Neutrophil (primary cell): ENCODE measurements at regions not wholly inside any gene's neighbourhood (a gene's known extent, or its start where the extent isn't known, plus 50 kb on each side); places are given as distances from the start of the nearest gene placed in this dataset.
A peak's percentile ranks its signal among the peaks of the same experiment; 100 is the strongest.

Experiments used
- H3K27ac ChIP-seq: fragments of 200-600 bp; sonication (generic); 2 replicates; pipeline ENCODE4 v1.5.1; 2016; ENCODE audit warnings: mild to moderate bottlenecking, moderate library complexity
- H3K27me3 ChIP-seq: fragments of 200-600 bp; sonication (generic); 2 replicates; pipeline ENCODE4 v1.6.0; 2016; ENCODE audit warnings: mild to moderate bottlenecking
- H3K36me3 ChIP-seq: fragments of 200-600 bp; sonication (generic); 2 replicates; pipeline ENCODE4 v1.5.1; 2017
- H3K4me1 ChIP-seq, 2 experiments: fragments of 200-600 bp in 1 of 2; sonication (generic) in 1 of 2; 1 replicate in 1 of 2; 2 replicates in 1 of 2; pipeline versions ENCODE4 v1.5.1 to v1.6.1; 2013 to 2016; ENCODE audit warnings: low read depth in 1 of 2, low read length in 1 of 2, mild to moderate bottlenecking in 1 of 2, moderate library complexity in 1 of 2; ENCODE audit not compliant: control insufficient read depth in 1 of 2, insufficient read depth in 1 of 2
- H3K4me3 ChIP-seq, 2 experiments: fragments of 200-600 bp in 1 of 2; sonication (generic) in 1 of 2; 1 replicate in 1 of 2; 2 replicates in 1 of 2; pipeline ENCODE4 v1.5.1; 2013 to 2016; ENCODE audit warnings: low read depth in 1 of 2, low read length in 1 of 2, mild to moderate bottlenecking in 1 of 2, moderate library complexity in 1 of 2
- H3K9me3 ChIP-seq: fragments of 200-600 bp; sonication (generic); 2 replicates; pipeline ENCODE4 v1.5.1; 2016
- CTCF ChIP-seq: fragments of 200-600 bp; sonication (generic); IDR thresholded peaks from 2 replicates; pipeline ENCODE4 v1.5.1; 2016; ENCODE audit warnings: antibody characterized with exemption

DNA sequence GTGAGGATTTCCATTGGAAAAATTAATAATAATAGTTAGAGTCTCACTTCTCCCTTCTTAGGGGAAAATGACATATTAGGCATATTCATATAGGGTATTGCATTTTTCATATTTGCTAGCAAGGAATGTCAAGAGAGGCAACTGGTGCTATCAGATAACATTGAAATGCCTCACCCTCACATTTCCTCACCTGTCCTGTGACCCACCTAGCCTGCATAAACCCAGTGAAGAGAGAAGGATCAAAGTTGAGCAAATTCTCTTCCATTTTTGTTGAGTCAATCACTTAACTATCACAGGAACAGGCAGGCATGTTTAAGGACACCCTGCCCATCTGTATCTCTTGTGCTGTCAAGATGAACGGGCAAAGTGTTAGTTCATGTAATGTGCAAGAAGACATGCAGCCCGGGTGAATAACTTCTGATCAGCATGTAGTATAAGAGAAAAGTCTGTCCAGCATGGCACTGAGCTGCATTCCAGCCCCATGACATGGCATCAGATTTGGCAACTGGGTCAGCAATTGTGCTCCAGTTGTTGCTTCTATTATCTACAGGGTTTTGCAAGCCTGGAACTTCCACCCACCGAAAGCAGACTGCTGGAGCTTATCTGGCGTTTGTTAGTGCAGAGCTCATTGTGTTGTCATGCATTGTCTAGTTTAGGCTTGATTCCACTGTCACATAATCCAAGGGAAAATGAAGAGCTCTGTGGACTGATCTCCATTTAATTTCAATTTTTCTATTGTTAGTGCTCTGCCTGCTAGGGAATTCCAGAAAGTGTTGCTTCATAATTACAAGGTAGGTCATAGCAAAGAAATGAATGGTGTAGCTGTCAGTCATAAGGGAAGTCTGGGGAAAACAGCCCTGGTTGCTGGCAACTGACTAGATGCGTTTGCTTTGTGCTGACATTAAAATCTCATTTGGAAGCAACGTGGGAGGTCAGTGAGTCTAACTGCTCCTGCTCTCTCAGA, 138.4 kb upstream of the TNFAIP3 start:
- Histone ChIP-seq H3K36me3 (no peaks in the 10 kb centered on the region), H3K27me3 (no peaks in the 10 kb centered on the region), H3K27ac (no peak overlapping the region), H3K9me3 (no peaks in the 10 kb centered on the region), H3K4me3 (no peak overlapping the region), H3K4me1 (peaks cover 37 to 41% of the 10 kb centered on the region in 2 experiments)
- TF ChIP-seq CTCF: no peak

DNA sequence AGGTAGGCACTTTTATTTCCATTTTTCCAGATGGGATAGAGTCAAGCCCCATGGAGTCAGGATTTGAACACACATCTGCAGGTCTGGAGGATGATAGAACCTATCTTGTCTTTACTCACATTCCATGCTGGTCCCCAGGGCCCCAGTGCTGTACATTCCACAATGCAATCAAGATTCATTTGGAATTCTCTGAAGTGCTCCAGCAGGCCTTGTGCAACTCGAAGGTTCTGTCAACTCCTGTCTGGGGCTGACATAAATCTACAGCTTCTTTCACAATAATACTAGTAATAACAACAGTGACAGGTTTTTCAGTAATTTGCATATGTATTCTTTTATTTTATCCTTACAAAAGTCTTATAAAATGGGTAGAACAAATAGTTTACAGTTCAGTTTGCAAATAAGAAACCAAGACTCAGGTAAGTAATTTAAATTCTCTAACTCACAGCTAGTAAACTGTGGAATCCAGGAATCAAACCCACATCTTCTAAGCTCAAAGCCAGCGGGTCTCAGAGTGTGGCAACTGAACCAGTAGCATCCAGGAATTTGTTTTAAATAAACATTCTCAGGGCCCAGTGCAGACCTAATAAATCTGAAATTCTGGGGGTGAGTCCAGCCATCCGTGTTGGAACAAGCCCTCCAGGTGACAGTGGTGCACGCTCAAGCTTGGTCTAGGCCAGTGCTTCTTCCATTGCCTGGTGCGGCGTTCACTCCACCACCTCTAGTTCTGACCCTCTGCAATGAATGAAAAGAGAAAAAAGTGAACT, 137.0 kb upstream of the TNFAIP3 start:
- TF ChIP-seq CTCF: no peak
- H3K4me3 ChIP-seq: no peak overlapping the region
- no peaks in the 10 kb centered on the region for H3K9me3 ChIP-seq
- H3K4me1 ChIP-seq: peaks cover 49 to 51% of the 10 kb centered on the region in 2 experiments
- no peaks in the 10 kb centered on the region for H3K27me3 ChIP-seq
- no peaks in the 10 kb centered on the region for H3K36me3 ChIP-seq
- no peak overlapping the region for H3K27ac ChIP-seq

DNA sequence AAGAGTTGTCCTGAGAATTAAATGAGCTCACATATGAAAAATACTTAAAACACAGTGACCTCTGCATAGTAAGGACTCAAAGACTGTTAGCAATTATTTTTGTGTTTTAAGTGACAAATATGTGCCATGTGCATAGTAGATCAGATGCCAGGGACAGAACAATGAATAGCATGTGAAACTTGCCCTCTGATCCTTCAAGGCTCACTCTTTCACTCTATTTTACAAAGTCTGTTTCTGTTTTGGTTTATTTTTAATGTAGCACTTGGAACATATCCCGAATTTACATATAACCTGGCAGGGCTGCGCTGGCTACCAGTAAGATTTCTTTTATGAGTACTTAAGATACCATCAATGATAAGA, 135.5 kb upstream of the TNFAIP3 start:
- H3K27me3 ChIP-seq: no peaks in the 10 kb centered on the region
- H3K36me3 ChIP-seq: no peaks in the 10 kb centered on the region
- peak overlapping the region; percentile 67 for H3K27ac ChIP-seq
- peaks cover 50 to 55% of the 10 kb centered on the region in 2 experiments for H3K4me1 ChIP-seq
- no peak for TF ChIP-seq CTCF
- H3K9me3 ChIP-seq: no peaks in the 10 kb centered on the region
- H3K4me3 ChIP-seq: no peak overlapping the region

DNA sequence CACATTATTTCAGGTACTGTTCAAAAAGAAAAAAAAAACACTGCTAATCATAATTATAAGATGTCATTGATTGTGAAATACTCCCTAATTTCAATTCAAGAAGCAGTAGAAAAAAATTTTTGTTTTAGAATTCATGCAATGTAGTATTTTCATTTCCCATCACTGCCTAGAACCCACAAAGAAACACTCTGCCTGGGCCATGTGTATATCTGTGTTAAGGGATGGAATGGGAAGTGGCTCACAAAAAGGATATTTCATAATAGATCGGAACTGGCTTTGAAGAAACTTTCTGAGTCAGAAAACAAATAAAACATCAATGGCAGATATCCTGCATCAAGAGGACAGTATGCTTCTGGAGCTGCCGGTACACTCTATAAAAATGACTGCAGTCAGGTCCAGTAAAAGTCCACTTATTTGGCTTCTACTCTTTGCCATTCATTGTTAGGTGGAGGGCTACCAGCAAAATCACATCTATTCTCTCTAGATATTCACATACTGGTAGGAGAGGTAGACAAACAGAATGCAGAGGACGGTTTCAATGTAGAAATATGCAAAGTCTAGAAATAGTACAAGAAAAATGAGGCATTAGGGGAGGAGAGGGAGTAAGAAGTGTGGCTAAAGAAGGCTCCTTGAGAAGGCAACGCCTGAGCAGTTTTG, 135.0 kb upstream of the TNFAIP3 start:
- no peaks in the 10 kb centered on the region for H3K27me3 ChIP-seq
- H3K9me3 ChIP-seq: no peaks in the 10 kb centered on the region
- peaks cover 50 to 55% of the 10 kb centered on the region in 2 experiments for H3K4me1 ChIP-seq
- no peaks in the 10 kb centered on the region for H3K36me3 ChIP-seq
- no peak for TF ChIP-seq CTCF
- H3K27ac ChIP-seq: peak overlapping the region; percentile 67
- H3K4me3 ChIP-seq: peak overlapping the region in 1 of 2 experiments; percentile 12

DNA sequence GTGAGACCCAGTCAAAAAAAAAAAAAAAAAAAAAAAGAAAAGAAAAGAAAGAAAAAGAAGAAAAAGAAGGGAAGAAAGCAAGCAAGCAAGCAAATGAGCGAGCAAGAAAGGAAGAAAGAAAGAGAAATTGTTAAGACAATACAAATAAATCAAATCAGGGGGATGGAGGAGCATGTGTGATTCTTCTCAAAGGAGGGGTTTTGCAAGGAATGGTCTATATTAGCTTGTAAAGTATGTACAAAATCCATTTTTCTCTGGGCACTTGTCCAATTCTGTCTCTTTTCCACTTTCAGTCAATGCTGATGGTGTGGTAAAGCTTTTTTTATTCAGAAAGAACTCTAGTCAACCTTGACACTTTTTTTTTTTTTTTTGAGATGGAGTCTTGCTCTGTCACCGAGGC, 133.7 kb upstream of the TNFAIP3 start:
- peak overlapping the region; percentile 67 for H3K27ac ChIP-seq
- no peaks in the 10 kb centered on the region for H3K36me3 ChIP-seq
- no peaks in the 10 kb centered on the region for H3K9me3 ChIP-seq
- no peaks in the 10 kb centered on the region for H3K27me3 ChIP-seq
- H3K4me3 ChIP-seq: no peak overlapping the region
- no peak for TF ChIP-seq CTCF
- H3K4me1 ChIP-seq: peaks cover 50 to 55% of the 10 kb centered on the region in 2 experiments
